Pancreas (tissue), 10 donors: ENCODE measurements at regions not wholly inside any gene's neighbourhood (a gene's known extent, or its start where the extent isn't known, plus 50 kb on each side); places are given as distances from the start of the nearest gene placed in this dataset.

Experiments used
- ATAC-seq, 4 donors: fragments of 200-7000 bp; cut with Tn5 transposase; one replicate each; pipeline versions ENCODE4 v1.8.0 to v1.9.1; 2020; ENCODE audit warnings: mild to moderate bottlenecking in 4 of 4, moderate library complexity in 4 of 4
- DNase-seq, 6 donors: peaks; one replicate each; pipeline ENCODE4 v3.0.0-alpha.2; 2020
- FAIRE-seq: peaks from 2 replicates; lab custom pipeline; 2012; peaks lifted over from hg19 to GRCh38; lab: Jason Lieb, UNC
- H3K27ac ChIP-seq, 4 donors: fragments of 200-600 bp; sonication (generic); 1 replicate in 3 of 4; 2 replicates in 1 of 4; pipeline versions ENCODE4 v1.5.0 to v1.8.0; 2020
- H3K27me3 ChIP-seq, 4 donors: fragments of 200-600 bp; one replicate each; pipeline ENCODE4 v1.8.0; 2021
- H3K36me3 ChIP-seq, 3 donors: fragments of 200-600 bp; sonication (generic) in 1 of 3; one replicate each; pipeline versions ENCODE4 v1.5.0 to v1.8.0; 2020 to 2021
- H3K4me1 ChIP-seq, 3 donors: fragments of 200-600 bp; one replicate each; pipeline ENCODE4 v1.8.0; 2021
- H3K4me3 ChIP-seq, 4 donors: fragments of 200-600 bp; sonication (generic) in 2 of 4; one replicate each; pipeline versions ENCODE4 v1.5.0 to v1.8.0; 2020 to 2021
- H3K9me3 ChIP-seq, 4 donors: fragments of 200-600 bp; one replicate each; pipeline ENCODE4 v1.8.0; 2021
- WGBS, 2 donors: extraction: QIAGEN DNeasy Blood & Tissue Kit; methylation state at CpG; one replicate each; pipeline ENCODE4 v1.1.7; 2013; 5-methylcytosine and 5-hydroxymethylcytosine counted together
- intact Hi-C, 3 donors: fragments of 100-400 bp; cut with DNase I; formaldehyde crosslinking; loops; one replicate each; pipeline versions ENCODE4 v1.11.1 to v1.14.2; 2022
- TF ChIP-seq, protein P1 (sequence below), 4 donors: fragments of 200-600 bp; sonication (generic) in 3 of 4; IDR thresholded peaks; one replicate each; pipeline versions ENCODE4 v1.5.0 to v1.8.0; 2021; ENCODE audit warnings: antibody characterized with exemption in 4 of 4
- donor health status: healthy with polysubstance abuse.
- donor health status: DM: no; HTN: no; CAD: no; lungs with moderate emphysema.
- donor health status: DM: no; HTN: no; CAD: no.
- donor health status: control.
- donor health status: control.
- donor health status: Bipolar disorder and iron deficiency.
- donor health status: DM: yes; HTN: yes; CAD: no.
- donor health status: DM: no; HTN: no; CAD: no.
- donor health status: DM: no; HTN: no; CAD: no.
- donor health status: DM: yes; HTN: yes; CAD: no.

DNA sequence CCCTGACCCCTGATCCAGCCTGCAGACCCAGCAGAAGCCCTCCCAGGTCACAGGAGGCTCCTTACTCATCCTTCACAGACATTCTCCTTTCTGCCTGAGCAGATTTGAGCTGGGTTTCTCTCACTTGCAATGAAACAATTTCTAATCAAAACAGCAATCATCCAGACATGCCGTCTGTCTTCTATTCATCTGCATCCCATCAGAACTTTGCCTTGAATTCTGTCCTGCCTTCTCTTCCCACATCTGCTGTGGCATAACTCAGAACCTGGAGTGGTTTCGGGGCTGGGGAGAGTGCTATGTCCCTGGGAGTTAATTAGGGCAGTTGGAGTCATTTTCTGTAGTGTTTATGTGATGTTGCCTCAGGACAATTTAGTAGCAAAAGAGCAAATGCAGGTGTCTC is 278.6 kb downstream of the CBLN1 start:
- ATAC-seq (no peak), FAIRE-seq (no peak)
- intact Hi-C loops = no loop called here

DNA sequence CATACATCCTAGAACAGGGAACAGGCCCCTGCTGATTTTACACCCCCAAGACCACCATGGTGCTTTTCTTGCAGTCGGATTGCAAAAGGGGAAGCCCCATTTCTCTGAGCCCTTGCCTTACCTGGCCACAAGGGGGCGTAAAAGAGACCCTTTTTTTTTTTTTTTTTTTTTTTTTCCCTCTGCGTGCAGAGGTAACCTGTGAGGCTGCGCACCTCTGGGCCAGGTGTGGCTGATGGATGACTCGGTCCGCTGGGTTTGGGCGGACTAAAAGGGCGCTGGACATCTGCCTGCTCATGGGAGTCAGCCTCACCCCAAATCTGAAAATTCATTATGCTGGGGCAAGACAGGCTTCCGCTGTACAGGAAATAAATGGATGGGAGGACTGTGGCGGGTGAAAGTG is 281.0 kb downstream of the CBLN1 start:
- Histone ChIP-seq H3K27me3 (no peaks in the 10 kb centered on the region), H3K36me3 (no peaks in the 10 kb centered on the region), H3K9me3 (no peaks in the 10 kb centered on the region), H3K27ac (no peak overlapping the region), H3K4me1 (no peaks in the 10 kb centered on the region), H3K4me3 (no peak overlapping the region)
- 18% methylated on average over 10 of the region's 10 CpGs for WGBS, 2 donors
- TF ChIP-seq, protein P1, sequence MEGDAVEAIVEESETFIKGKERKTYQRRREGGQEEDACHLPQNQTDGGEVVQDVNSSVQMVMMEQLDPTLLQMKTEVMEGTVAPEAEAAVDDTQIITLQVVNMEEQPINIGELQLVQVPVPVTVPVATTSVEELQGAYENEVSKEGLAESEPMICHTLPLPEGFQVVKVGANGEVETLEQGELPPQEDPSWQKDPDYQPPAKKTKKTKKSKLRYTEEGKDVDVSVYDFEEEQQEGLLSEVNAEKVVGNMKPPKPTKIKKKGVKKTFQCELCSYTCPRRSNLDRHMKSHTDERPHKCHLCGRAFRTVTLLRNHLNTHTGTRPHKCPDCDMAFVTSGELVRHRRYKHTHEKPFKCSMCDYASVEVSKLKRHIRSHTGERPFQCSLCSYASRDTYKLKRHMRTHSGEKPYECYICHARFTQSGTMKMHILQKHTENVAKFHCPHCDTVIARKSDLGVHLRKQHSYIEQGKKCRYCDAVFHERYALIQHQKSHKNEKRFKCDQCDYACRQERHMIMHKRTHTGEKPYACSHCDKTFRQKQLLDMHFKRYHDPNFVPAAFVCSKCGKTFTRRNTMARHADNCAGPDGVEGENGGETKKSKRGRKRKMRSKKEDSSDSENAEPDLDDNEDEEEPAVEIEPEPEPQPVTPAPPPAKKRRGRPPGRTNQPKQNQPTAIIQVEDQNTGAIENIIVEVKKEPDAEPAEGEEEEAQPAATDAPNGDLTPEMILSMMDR (IDR thresholded peaks at IDR 0.05) = peak in 3 of 4 donors; percentile 21 to 54 (median 44)
- ATAC-seq (peak in 3 of 4 donors; percentile 23 to 31 (median 30)), FAIRE-seq (no peak), DNase-seq (no peak)
- intact Hi-C loops = no loop called here

More for the DNA sequence above, 278.6 kb downstream of the CBLN1 start:
- TF ChIP-seq, protein P1 (IDR thresholded peaks at IDR 0.05) = no peak
- Histone ChIP-seq H3K27me3 (no peaks in the 10 kb centered on the region), H3K4me1 (no peaks in the 10 kb centered on the region), H3K27ac (no peak overlapping the region), H3K9me3 (no peaks in the 10 kb centered on the region), H3K36me3 (no peaks in the 10 kb centered on the region), H3K4me3 (no peak overlapping the region)
- DNase-seq = no peak
- WGBS, 2 donors = 58 to 64% methylated on average over 2 of the region's 2 CpGs

DNA sequence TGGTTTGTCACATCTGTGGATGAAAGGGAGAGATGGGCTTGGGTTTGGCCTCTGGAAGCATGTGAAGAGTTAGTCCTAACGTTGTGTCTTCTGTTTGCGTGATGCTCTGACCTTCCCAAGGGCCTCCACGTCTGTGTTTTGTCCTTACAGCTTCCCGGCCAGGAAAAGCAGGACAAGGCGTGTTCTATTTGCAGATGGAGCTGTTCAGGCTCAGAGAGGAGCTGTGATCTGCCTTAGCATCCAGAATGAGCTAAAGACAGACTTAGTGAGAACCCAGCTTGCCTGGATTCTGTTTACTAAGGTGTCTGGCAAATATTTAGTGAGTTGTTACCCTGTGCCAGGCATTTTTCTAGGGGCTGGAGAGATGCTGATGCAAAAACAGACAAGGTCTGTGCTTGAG is 282.1 kb downstream of the CBLN1 start:
- Histone ChIP-seq H3K9me3 (no peaks in the 10 kb centered on the region), H3K4me3 (no peak overlapping the region), H3K27me3 (no peaks in the 10 kb centered on the region), H3K4me1 (no peaks in the 10 kb centered on the region), H3K27ac (no peak overlapping the region), H3K36me3 (no peaks in the 10 kb centered on the region)
- FAIRE-seq = no peak
- TF ChIP-seq, protein P1 (IDR thresholded peaks at IDR 0.05) = no peak
- intact Hi-C loops = loop anchor here in 1 of 3 donors (10.0 kb wide), 1 partner anchor 345 kb away; no protein-coding TSS in a partner anchor
- ATAC-seq = no peak
- 31 to 32% methylated on average over 5 of the region's 5 CpGs for WGBS, 2 donors
- DNase-seq = no peak

DNA sequence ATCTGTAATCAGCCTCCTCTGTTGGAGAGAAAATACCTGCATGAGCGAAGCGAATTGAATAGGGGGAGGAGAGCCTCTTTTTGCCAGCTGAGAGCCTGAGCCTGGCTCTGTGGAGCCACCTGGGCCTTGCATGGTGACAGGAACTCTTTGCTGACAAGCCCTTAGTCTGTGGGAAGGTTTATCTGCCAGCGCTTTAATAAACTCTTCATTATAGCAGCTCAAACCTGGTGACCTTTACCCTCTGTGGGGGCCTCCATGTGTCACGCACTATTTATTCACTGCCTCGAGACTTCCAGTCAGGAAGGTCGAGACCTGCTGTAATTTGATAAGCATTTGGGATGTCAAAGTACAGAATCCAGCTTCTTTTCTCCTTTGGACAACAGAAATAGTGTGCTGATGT is 282.6 kb downstream of the CBLN1 start:
- no peak for DNase-seq
- intact Hi-C loops = loop anchor here in 1 of 3 donors (10.0 kb wide), 1 partner anchor 346 kb away; no protein-coding TSS in a partner anchor

DNA sequence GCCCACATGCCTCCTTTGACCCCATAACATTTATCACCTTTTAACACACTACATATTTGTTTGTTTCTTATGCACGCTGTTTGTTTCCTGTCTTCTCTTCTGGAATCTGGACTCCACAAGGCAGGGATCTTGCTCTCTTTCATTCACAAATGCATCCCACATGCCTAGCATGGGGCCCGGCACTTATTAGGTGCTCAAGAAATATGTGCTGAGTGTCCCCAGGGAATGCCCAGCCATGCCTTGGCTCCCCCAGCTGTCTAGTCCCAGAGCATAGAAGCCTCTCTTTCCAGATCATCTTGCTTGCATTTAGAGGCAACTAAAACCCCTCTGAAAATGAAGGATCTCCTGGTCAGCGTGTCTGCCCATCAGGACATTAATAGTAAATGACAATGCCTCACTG is 283.7 kb downstream of the CBLN1 start:
- intact Hi-C loops = loop anchor here in 1 of 3 donors (10.0 kb wide), 1 partner anchor 347 kb away; no protein-coding TSS in a partner anchor
- ATAC-seq = no peak
- no peaks in the 10 kb centered on the region for H3K9me3 ChIP-seq
- no peak overlapping the region for H3K4me3 ChIP-seq
- H3K27me3 ChIP-seq = no peaks in the 10 kb centered on the region
- FAIRE-seq = no peak
- 63 to 69% methylated on average over 3 of the region's 3 CpGs for WGBS, 2 donors
- no peaks in the 10 kb centered on the region for H3K4me1 ChIP-seq
- H3K27ac ChIP-seq = no peak overlapping the region
- TF ChIP-seq, protein P1 (IDR thresholded peaks at IDR 0.05) = no peak
- DNase-seq = no peak
- no peaks in the 10 kb centered on the region for H3K36me3 ChIP-seq

More for the DNA sequence above, 282.6 kb downstream of the CBLN1 start:
- H3K27ac ChIP-seq = no peak overlapping the region
- no peak overlapping the region for H3K4me3 ChIP-seq
- H3K27me3 ChIP-seq = no peaks in the 10 kb centered on the region
- no peak for ATAC-seq
- FAIRE-seq = no peak
- no peaks in the 10 kb centered on the region for H3K4me1 ChIP-seq
- no peaks in the 10 kb centered on the region for H3K9me3 ChIP-seq
- no peaks in the 10 kb centered on the region for H3K36me3 ChIP-seq
- WGBS, 2 donors = 29 to 35% methylated on average over 6 of the region's 6 CpGs
- TF ChIP-seq, protein P1 (IDR thresholded peaks at IDR 0.05) = no peak
